Activated CD4-positive, alpha-beta T cell treated with anti-CD3 and anti-CD28 coated beads, Interleukin-2, amount 50 U/mL, for 24 hours (primary cell): ENCODE measurements at regions not wholly inside any gene's neighbourhood (a gene's known extent, or its start where the extent isn't known, plus 50 kb on each side); places are given as distances from the start of the nearest gene placed in this dataset.

Source experiments
- DNase-seq, 2 donors: peaks; one replicate each; pipeline ENCODE4 v3.0.0-alpha.2; 2020; ENCODE audit warnings: low read depth in 1 of 2, low spot score in 1 of 2

- no peak for DNase-seq
Observed at GRCh38 chr4:36709991-36710390, 428.6 kb downstream of the DTHD1 start.

- DNase-seq = no peak
Observed at GRCh38 chr4:36712013-36712412, 430.6 kb downstream of the DTHD1 start.

- DNase-seq = no peak
Observed at GRCh38 chr4:36716874-36717273, 435.5 kb downstream of the DTHD1 start.

GRCh38 chr4:36719425-36719824, 438.0 kb downstream of the DTHD1 start:
- no peak for DNase-seq

GRCh38 chr4:36722986-36723385, 441.6 kb downstream of the DTHD1 start:
- DNase-seq = no peak

GRCh38 chr4:36734334-36734733, 452.9 kb downstream of the DTHD1 start:
- no peak for DNase-seq

GRCh38 chr4:36737691-36738090, 456.3 kb downstream of the DTHD1 start:
- DNase-seq = no peak

- DNase-seq = no peak
Observed at GRCh38 chr4:36740796-36741310, 459.4 kb downstream of the DTHD1 start.

- no peak for DNase-seq
Observed at GRCh38 chr4:36747277-36748129, 466.1 kb downstream of the DTHD1 start.

- no peak for DNase-seq
Observed at GRCh38 chr4:36753048-36753447, 471.6 kb downstream of the DTHD1 start.

- DNase-seq = no peak
Observed at GRCh38 chr4:36757580-36758311, 476.3 kb downstream of the DTHD1 start.

- DNase-seq = no peak
Observed at GRCh38 chr4:36758312-36759178, 477.1 kb downstream of the DTHD1 start.

- no peak for DNase-seq
Observed at GRCh38 chr4:36761607-36762006, 480.2 kb downstream of the DTHD1 start.

GRCh38 chr4:36763814-36764213, 480.7 kb upstream of the NWD2 start:
- DNase-seq = no peak

- no peak for DNase-seq
Observed at GRCh38 chr4:36767596-36767995, 476.9 kb upstream of the NWD2 start.

- no peak for DNase-seq
Observed at GRCh38 chr4:36771411-36772153, 473.0 kb upstream of the NWD2 start.

- no peak for DNase-seq
Observed at GRCh38 chr4:36772154-36772516, 472.4 kb upstream of the NWD2 start.

GRCh38 chr4:36773467-36773866, 471.1 kb upstream of the NWD2 start:
- no peak for DNase-seq

- DNase-seq = no peak
Observed at GRCh38 chr4:36775544-36775943, 469.0 kb upstream of the NWD2 start.

GRCh38 chr4:36779601-36780000, 464.9 kb upstream of the NWD2 start:
- DNase-seq = no peak

GRCh38 chr4:36785973-36786372, 458.6 kb upstream of the NWD2 start:
- DNase-seq = no peak
